H9 (cell line): ENCODE measurements at regions not wholly inside any gene's neighbourhood (a gene's known extent, or its start where the extent isn't known, plus 50 kb on each side); places are given as distances from the start of the nearest gene placed in this dataset.
A peak's percentile ranks its signal among the peaks of the same experiment; 100 is the strongest.

Source experiments
- DNase-seq: peaks from one replicate; pipeline ENCODE4 v3.0.0-alpha.2; 2017
- H2AFZ ChIP-seq: one replicate; pipeline ENCODE4 v1.6.1; 2013; ENCODE audit warnings: mild to moderate bottlenecking, low read length, control low read depth, moderate library complexity
- H2AK5ac ChIP-seq: 2 replicates; pipeline ENCODE4 v1.6.1; 2013; ENCODE audit warnings: low read length, control low read depth, mixed read lengths; ENCODE audit not compliant: insufficient read length
- H2BK120ac ChIP-seq: one replicate; pipeline ENCODE4 v1.6.1; 2013; ENCODE audit warnings: low read depth, mild to moderate bottlenecking, low read length, control low read depth, inconsistent platforms; ENCODE audit not compliant: poor library complexity, severe bottlenecking
- H2BK12ac ChIP-seq: 2 replicates; pipeline ENCODE4 v1.6.1; 2013; ENCODE audit warnings: low read length, control low read depth, mixed read lengths, low read depth; ENCODE audit not compliant: insufficient read length
- H2BK15ac ChIP-seq: 2 replicates; pipeline ENCODE4 v1.6.1; 2013; ENCODE audit warnings: low read depth, low read length, control low read depth
- H2BK20ac ChIP-seq: one replicate; pipeline ENCODE4 v1.6.1; 2013; ENCODE audit warnings: low read depth, mild to moderate bottlenecking, low read length, control low read depth, inconsistent platforms; ENCODE audit not compliant: poor library complexity, severe bottlenecking
- H2BK5ac ChIP-seq: 2 replicates; pipeline ENCODE4 v1.6.1; 2013; ENCODE audit warnings: low read length, control low read depth, mixed read lengths; ENCODE audit not compliant: insufficient read length
- H3K14ac ChIP-seq: 2 replicates; pipeline ENCODE4 v1.6.1; 2013; ENCODE audit warnings: low read length, control low read depth; ENCODE audit not compliant: insufficient read depth
- H3K18ac ChIP-seq: 2 replicates; pipeline ENCODE4 v1.6.1; 2013; ENCODE audit warnings: low read depth, mild to moderate bottlenecking, mixed read lengths, low read length, control low read depth; ENCODE audit not compliant: insufficient read length
- H3K23ac ChIP-seq: 2 replicates; pipeline ENCODE4 v1.6.1; 2013; ENCODE audit warnings: low read length, control low read depth, mixed read lengths, low read depth; ENCODE audit not compliant: insufficient read length
- H3K23me2 ChIP-seq: 2 replicates; pipeline ENCODE4 v1.6.1; 2013; ENCODE audit warnings: low read depth, mild to moderate bottlenecking, mixed read lengths, low read length, control low read depth; ENCODE audit not compliant: insufficient read length, poor library complexity, severe bottlenecking
- H3K27ac ChIP-seq: 2 replicates; pipeline ENCODE4 v1.5.1; 2013; ENCODE audit warnings: low read length, control low read depth, mixed read lengths, low read depth; ENCODE audit not compliant: insufficient read length
- H3K27me3 ChIP-seq: 2 replicates; pipeline ENCODE4 v1.6.1; 2013; ENCODE audit warnings: low read length, control low read depth, inconsistent platforms; ENCODE audit not compliant: insufficient read depth
- H3K4ac ChIP-seq: 2 replicates; pipeline ENCODE4 v1.6.1; 2013; ENCODE audit warnings: low read depth, mild to moderate bottlenecking, control low read depth, inconsistent platforms, low read length, moderate library complexity
- H3K4me1 ChIP-seq: 2 replicates; pipeline ENCODE4 v1.6.1; 2013; ENCODE audit warnings: low read length, control low read depth, inconsistent platforms; ENCODE audit not compliant: insufficient read depth
- H3K4me2 ChIP-seq: 2 replicates; pipeline ENCODE4 v1.6.1; 2013; ENCODE audit warnings: low read length, control low read depth, mixed read lengths; ENCODE audit not compliant: insufficient read length, insufficient read depth
- H3K56ac ChIP-seq: 2 replicates; pipeline ENCODE4 v1.6.1; 2013; ENCODE audit warnings: low read depth, mild to moderate bottlenecking, mixed read lengths, low read length, control low read depth; ENCODE audit not compliant: insufficient read length
- H3K79me1 ChIP-seq: 2 replicates; pipeline ENCODE4 v1.6.1; 2013; ENCODE audit warnings: low read depth, mild to moderate bottlenecking, moderate library complexity, low read length, control low read depth, inconsistent platforms; ENCODE audit not compliant: insufficient read depth, poor library complexity, severe bottlenecking
- H3K79me2 ChIP-seq: 2 replicates; pipeline ENCODE4 v1.6.1; 2013; ENCODE audit warnings: low read length, control low read depth, inconsistent platforms; ENCODE audit not compliant: insufficient read depth
- H3K9ac ChIP-seq: 2 replicates; pipeline ENCODE4 v1.6.1; 2013; ENCODE audit warnings: low read length, control low read depth, mixed read lengths; ENCODE audit not compliant: insufficient read length; ENCODE audit errors: extremely low read depth
- H3K9me3 ChIP-seq: one replicate; pipeline ENCODE4 v1.6.1; 2013; ENCODE audit warnings: low read depth, low read length, inconsistent platforms; ENCODE audit not compliant: control insufficient read depth
- H3T11ph ChIP-seq: one replicate; pipeline ENCODE4 v1.6.1; 2013; ENCODE audit warnings: mild to moderate bottlenecking, low read length, control low read depth, inconsistent platforms
- H4K20me1 ChIP-seq: one replicate; pipeline ENCODE4 v1.6.1; 2013; ENCODE audit not compliant: control insufficient read depth, insufficient read length, insufficient read depth
- H4K5ac ChIP-seq: 2 replicates; pipeline ENCODE4 v1.6.1; 2013; ENCODE audit warnings: low read depth, mild to moderate bottlenecking, mixed read lengths, low read length, control low read depth; ENCODE audit not compliant: insufficient read length
- H4K8ac ChIP-seq: replicated peaks from 2 replicates; pipeline ENCODE4 v1.6.1; 2013; ENCODE audit warnings: low read length, control low read depth, mixed read lengths, low read depth; ENCODE audit not compliant: insufficient read length
- H4K91ac ChIP-seq: 2 replicates; pipeline ENCODE4 v1.6.1; 2013; ENCODE audit warnings: low read depth, mild to moderate bottlenecking, moderate library complexity, mixed read lengths, low read length, control low read depth; ENCODE audit not compliant: insufficient read length
- H3K27ac Mint-ChIP-seq, 3 experiments: 2 replicates in 2 of 3; 3 replicates in 1 of 3; pipeline ENCODE4 v1.8.0; 2020 to 2021; ENCODE audit warnings: mixed read lengths in 3 of 3, mild to moderate bottlenecking in 1 of 3, moderate library complexity in 1 of 3
- H3K27me3 Mint-ChIP-seq: 2 replicates; pipeline ENCODE4 v1.8.0; 2021; ENCODE audit warnings: low read depth, mild to moderate bottlenecking, moderate library complexity, mixed read lengths
- H3K36me3 Mint-ChIP-seq, 3 experiments: 2 replicates in 2 of 3; 3 replicates in 1 of 3; pipeline ENCODE4 v1.8.0; 2020 to 2021; ENCODE audit warnings: low read depth in 3 of 3, mixed read lengths in 3 of 3; ENCODE audit not compliant: insufficient read depth in 1 of 3
- H3K4me1 Mint-ChIP-seq, 2 experiments: 2 replicates each; pipeline ENCODE4 v1.8.0; 2020; ENCODE audit warnings: mixed read lengths in 2 of 2
- H3K4me3 Mint-ChIP-seq, 2 experiments: 2 replicates in 1 of 2; 3 replicates in 1 of 2; pipeline ENCODE4 v1.8.0; 2020 to 2021; ENCODE audit warnings: mild to moderate bottlenecking in 2 of 2, mixed read lengths in 2 of 2, moderate library complexity in 1 of 2
- H3K9me3 Mint-ChIP-seq, 2 experiments: 2 replicates in 1 of 2; 3 replicates in 1 of 2; pipeline ENCODE4 v1.8.0; 2020; ENCODE audit warnings: mild to moderate bottlenecking in 2 of 2, mixed read lengths in 2 of 2, moderate library complexity in 1 of 2
- WGBS: extraction: QIAGEN DNeasy Blood & Tissue Kit; methylation state at CpG from one replicate; pipeline ENCODE4 v1.1.7; 2013; ENCODE audit warnings: missing lambda C conversion rate, low lambda C conversion rate, mixed read lengths; ENCODE audit not compliant: insufficient read length; ENCODE audit errors: extremely low coverage; 5-methylcytosine and 5-hydroxymethylcytosine counted together
- TF ChIP-seq, protein P1 (sequence below): fragments of 200-600 bp; sonication (generic); conservative IDR thresholded peaks from 3 replicates; pipeline ENCODE4 v1.8.0; 2021; ENCODE audit warnings: antibody characterized with exemption, mild to moderate bottlenecking

DNA sequence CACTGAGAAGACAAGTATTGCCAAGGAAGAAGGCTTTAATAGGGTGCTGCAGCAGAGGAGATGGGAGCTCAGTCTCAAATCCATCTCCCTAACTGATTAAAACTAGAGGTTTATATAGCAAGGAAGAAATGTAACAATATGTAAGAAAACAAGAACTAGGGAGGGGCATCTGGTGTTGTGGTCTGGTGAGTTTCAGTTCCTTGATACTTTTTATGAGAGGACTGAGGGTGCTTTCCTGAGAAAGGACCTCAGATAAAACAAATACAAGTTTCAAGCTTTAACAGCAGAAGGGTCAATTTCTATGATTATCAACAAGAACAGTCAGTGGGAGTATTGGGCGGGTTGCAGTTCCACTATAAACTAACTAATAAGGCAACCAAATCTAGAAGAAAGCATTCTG, 1967.5 kb downstream of the SUCLG1 start:
- no peak overlapping the region for H3K23ac ChIP-seq
- H3K4me2 ChIP-seq = no peak overlapping the region
- DNase-seq = no peak
- no peaks in the 10 kb centered on the region for H4K20me1 ChIP-seq
- H3K18ac ChIP-seq = no peak overlapping the region
- H2AFZ ChIP-seq = no peak overlapping the region
- H2BK20ac ChIP-seq = no peak overlapping the region
- no peaks in the 10 kb centered on the region for H3K9me3 ChIP-seq
- H3K27me3 Mint-ChIP-seq = no peaks in the 10 kb centered on the region
- H3K9me3 Mint-ChIP-seq = peaks cover 7 to 12% of the 10 kb centered on the region in 2 experiments; a peak in 4 of 5 replicates
- H3K79me2 ChIP-seq = no peaks in the 10 kb centered on the region
- no peak overlapping the region for H3K14ac ChIP-seq
- no peak overlapping the region for H3K9ac ChIP-seq
- no peak overlapping the region for H2BK5ac ChIP-seq
- H3K4ac ChIP-seq = no peak overlapping the region
- H3K4me1 Mint-ChIP-seq = no peaks in the 10 kb centered on the region
- H3K4me3 Mint-ChIP-seq = no peak overlapping the region
- no peak overlapping the region for H2BK15ac ChIP-seq
- no peak overlapping the region for H4K5ac ChIP-seq
- H3K27ac ChIP-seq = no peak overlapping the region
- no peak overlapping the region for H4K91ac ChIP-seq
- H3K23me2 ChIP-seq = no peaks in the 10 kb centered on the region
- no CpG with 5 or more reads among the region's 1 CpG for WGBS
- H4K8ac ChIP-seq = no peak overlapping the region
- no peaks in the 10 kb centered on the region for H3K79me1 ChIP-seq
- TF ChIP-seq, protein P1, sequence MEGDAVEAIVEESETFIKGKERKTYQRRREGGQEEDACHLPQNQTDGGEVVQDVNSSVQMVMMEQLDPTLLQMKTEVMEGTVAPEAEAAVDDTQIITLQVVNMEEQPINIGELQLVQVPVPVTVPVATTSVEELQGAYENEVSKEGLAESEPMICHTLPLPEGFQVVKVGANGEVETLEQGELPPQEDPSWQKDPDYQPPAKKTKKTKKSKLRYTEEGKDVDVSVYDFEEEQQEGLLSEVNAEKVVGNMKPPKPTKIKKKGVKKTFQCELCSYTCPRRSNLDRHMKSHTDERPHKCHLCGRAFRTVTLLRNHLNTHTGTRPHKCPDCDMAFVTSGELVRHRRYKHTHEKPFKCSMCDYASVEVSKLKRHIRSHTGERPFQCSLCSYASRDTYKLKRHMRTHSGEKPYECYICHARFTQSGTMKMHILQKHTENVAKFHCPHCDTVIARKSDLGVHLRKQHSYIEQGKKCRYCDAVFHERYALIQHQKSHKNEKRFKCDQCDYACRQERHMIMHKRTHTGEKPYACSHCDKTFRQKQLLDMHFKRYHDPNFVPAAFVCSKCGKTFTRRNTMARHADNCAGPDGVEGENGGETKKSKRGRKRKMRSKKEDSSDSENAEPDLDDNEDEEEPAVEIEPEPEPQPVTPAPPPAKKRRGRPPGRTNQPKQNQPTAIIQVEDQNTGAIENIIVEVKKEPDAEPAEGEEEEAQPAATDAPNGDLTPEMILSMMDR = no peak
- no peak overlapping the region for H2AK5ac ChIP-seq
- no peak overlapping the region for H2BK120ac ChIP-seq
- H3K27me3 ChIP-seq = no peaks in the 10 kb centered on the region
- H3K56ac ChIP-seq = no peak overlapping the region
- peak overlapping the region in 1 of 3 experiments; percentile 54; a peak in 1 of 7 replicates for H3K27ac Mint-ChIP-seq
- peaks cover 0 to 5% (median 3%) of the 10 kb centered on the region in 3 experiments; a peak in 2 of 7 replicates for H3K36me3 Mint-ChIP-seq
- no peak overlapping the region for H2BK12ac ChIP-seq
- H3K4me1 ChIP-seq = no peaks in the 10 kb centered on the region
- H3T11ph ChIP-seq = no peak overlapping the region
